HEK293 (cell line): ENCODE measurements at regions not wholly inside any gene's neighbourhood (a gene's known extent, or its start where the extent isn't known, plus 50 kb on each side); places are given as distances from the start of the nearest gene placed in this dataset.

Experiments used
- CTCF ChIA-PET: fragments of 350-600 bp; formaldehyde crosslinking; extraction: SDS; loops from one replicate; lab custom pipeline; 2021; ENCODE audit warnings: antibody characterized with exemption; lab: Yijun Ruan, JAX
- POLR2A ChIA-PET: fragments of 300-600 bp; formaldehyde crosslinking; extraction: SDS; loops from one replicate; lab custom pipeline; 2020; ENCODE audit warnings: antibody characterized with exemption, inconsistent platforms; lab: Yijun Ruan, JAX
- H3K27ac ChIP-seq: fragments of 200-500 bp; sonication (Bioruptor generic); 2 replicates; pipeline ENCODE4 v1.5.1; 2014; ENCODE audit warnings: low read depth, low read length, control low read depth, inconsistent platforms; ENCODE audit errors: extremely low read depth
- H3K36me3 ChIP-seq, 2 experiments: fragments of 200-500 bp in 1 of 2; sonication (Bioruptor generic) in 1 of 2; 1 replicate in 1 of 2; 2 replicates in 1 of 2; pipeline ENCODE4 v1.5.1; 2014 to 2017; ENCODE audit warnings: inconsistent platforms in 2 of 2, low read length in 2 of 2; ENCODE audit not compliant: control insufficient read depth in 2 of 2, insufficient read depth in 1 of 2
- H3K4me1 ChIP-seq: fragments of 200-500 bp; sonication (Bioruptor generic); 2 replicates; pipeline ENCODE4 v1.5.1; 2014; ENCODE audit warnings: mild to moderate bottlenecking, low read length, inconsistent platforms; ENCODE audit not compliant: control insufficient read depth, insufficient read depth
- H3K4me3 ChIP-seq: 2 replicates; pipeline ENCODE4 v1.5.1; 2011; ENCODE audit warnings: low read depth, mild to moderate bottlenecking, control low read depth, low read length, moderate library complexity
- H3K9me3 ChIP-seq: fragments of 200-500 bp; sonication (Bioruptor generic); 2 replicates; pipeline ENCODE4 v1.5.1; 2014; ENCODE audit warnings: low read depth, low read length, inconsistent platforms; ENCODE audit not compliant: control insufficient read depth, insufficient read depth
- BCL11A ChIP-seq: fragments of 450-650 bp; formaldehyde crosslinking; IDR thresholded peaks from 2 replicates; pipeline ENCODE4 v1.5.1; 2016; ENCODE audit warnings: low read depth, missing biosample characterization, missing genetic modification characterization
- GLI4 ChIP-seq: fragments of 450-650 bp; formaldehyde crosslinking; IDR thresholded peaks from 2 replicates; pipeline ENCODE4 v1.5.1; 2016; ENCODE audit warnings: missing biosample characterization, missing genetic modification characterization
- GLIS2 ChIP-seq: fragments of 450-650 bp; formaldehyde crosslinking; IDR thresholded peaks from 2 replicates; pipeline ENCODE4 v1.5.1; 2016; ENCODE audit warnings: missing biosample characterization, missing genetic modification characterization
- HOXA7 ChIP-seq: sonication (generic); formaldehyde crosslinking; IDR thresholded peaks from 2 replicates; pipeline ENCODE4 v1.8.1; 2022; ENCODE audit warnings: missing genetic modification reagents, borderline replicate concordance
- KLF16 ChIP-seq: fragments of 450-650 bp; formaldehyde crosslinking; IDR thresholded peaks from 2 replicates; pipeline ENCODE4 v1.5.1; 2017; ENCODE audit warnings: missing biosample characterization, missing genetic modification characterization
- MZF1 ChIP-seq: fragments of 450-650 bp; formaldehyde crosslinking; IDR thresholded peaks from 2 replicates; pipeline ENCODE4 v1.5.1; 2017; ENCODE audit warnings: missing biosample characterization, missing genetic modification characterization, borderline replicate concordance
- RBAK ChIP-seq: fragments of 450-650 bp; formaldehyde crosslinking; IDR thresholded peaks from 2 replicates; pipeline ENCODE4 v1.5.1; 2016; ENCODE audit warnings: missing biosample characterization, missing genetic modification characterization
- SP3 ChIP-seq: fragments of 450-650 bp; formaldehyde crosslinking; IDR thresholded peaks from 2 replicates; pipeline ENCODE4 v1.5.1; 2016; ENCODE audit warnings: missing biosample characterization, missing genetic modification characterization
- TCF7L2 ChIP-seq: IDR thresholded peaks from 2 replicates; pipeline ENCODE4 v1.6.1; 2011; ENCODE audit warnings: low read depth, mild to moderate bottlenecking, inconsistent platforms, low read length, moderate library complexity, borderline replicate concordance
- TRIM28 ChIP-seq: IDR thresholded peaks from 2 replicates; pipeline ENCODE4 v1.6.1; 2011; ENCODE audit warnings: low read length, control low read depth, borderline replicate concordance
- ZFP3 ChIP-seq: fragments of 450-650 bp; formaldehyde crosslinking; IDR thresholded peaks from 2 replicates; pipeline ENCODE4 v1.5.1; 2016; ENCODE audit warnings: low read depth, missing biosample characterization, missing genetic modification characterization
- ZNF114 ChIP-seq: fragments of 450-650 bp; formaldehyde crosslinking; IDR thresholded peaks from 2 replicates; pipeline ENCODE4 v1.5.0; 2017; ENCODE audit warnings: missing biosample characterization, missing genetic modification characterization
- ZNF133 ChIP-seq: fragments of 450-650 bp; formaldehyde crosslinking; IDR thresholded peaks from 2 replicates; pipeline ENCODE4 v1.5.1; 2016; ENCODE audit warnings: missing biosample characterization, missing genetic modification characterization
- ZNF155 ChIP-seq: fragments of 450-650 bp; formaldehyde crosslinking; IDR thresholded peaks from 2 replicates; pipeline ENCODE4 v1.5.1; 2016; ENCODE audit warnings: missing biosample characterization, missing genetic modification characterization
- ZNF16 ChIP-seq: fragments of 450-650 bp; formaldehyde crosslinking; IDR thresholded peaks from 2 replicates; pipeline ENCODE4 v1.5.1; 2016; ENCODE audit warnings: low read depth, missing biosample characterization, missing genetic modification characterization
- ZNF19 ChIP-seq: fragments of 450-650 bp; formaldehyde crosslinking; IDR thresholded peaks from 2 replicates; pipeline ENCODE4; 2016; ENCODE audit warnings: missing biosample characterization, missing genetic modification characterization, low read depth
- ZNF223 ChIP-seq: fragments of 450-650 bp; formaldehyde crosslinking; IDR thresholded peaks from 2 replicates; pipeline ENCODE4 v1.5.1; 2016; ENCODE audit warnings: missing biosample characterization, missing genetic modification characterization
- ZNF311 ChIP-seq: fragments of 450-650 bp; formaldehyde crosslinking; IDR thresholded peaks from 2 replicates; pipeline ENCODE4 v1.5.1; 2017; ENCODE audit warnings: missing biosample characterization, missing genetic modification characterization, borderline replicate concordance
- ZNF350 ChIP-seq: fragments of 450-650 bp; formaldehyde crosslinking; IDR thresholded peaks from 2 replicates; pipeline ENCODE4 v1.5.0; 2017; ENCODE audit warnings: missing biosample characterization, mild to moderate bottlenecking, missing genetic modification characterization
- ZNF366 ChIP-seq: fragments of 450-650 bp; formaldehyde crosslinking; conservative IDR thresholded peaks from 2 replicates; pipeline ENCODE4 v1.5.1; 2016; ENCODE audit warnings: missing biosample characterization, missing genetic modification characterization
- ZNF548 ChIP-seq: fragments of 450-650 bp; formaldehyde crosslinking; IDR thresholded peaks from 2 replicates; pipeline ENCODE4 v1.5.1; 2016; ENCODE audit warnings: missing biosample characterization, missing genetic modification characterization
- ZNF555 ChIP-seq: fragments of 450-650 bp; formaldehyde crosslinking; conservative IDR thresholded peaks from 2 replicates; pipeline ENCODE4 v1.5.1; 2017; ENCODE audit warnings: missing biosample characterization, mild to moderate bottlenecking, missing genetic modification characterization, inconsistent platforms
- ZNF571 ChIP-seq: fragments of 450-650 bp; formaldehyde crosslinking; IDR thresholded peaks from 2 replicates; pipeline ENCODE4 v1.5.0; 2017; ENCODE audit warnings: missing biosample characterization, missing genetic modification characterization
- ZNF677 ChIP-seq: fragments of 450-650 bp; IDR thresholded peaks from 2 replicates; pipeline ENCODE4 v1.5.0; 2018; ENCODE audit warnings: missing biosample characterization, mild to moderate bottlenecking, missing genetic modification characterization, moderate library complexity
- ZNF791 ChIP-seq: fragments of 450-650 bp; formaldehyde crosslinking; IDR thresholded peaks from 2 replicates; pipeline ENCODE4 v1.5.1; 2016; ENCODE audit warnings: missing biosample characterization, missing genetic modification characterization
- ZNF830 ChIP-seq: fragments of 450-650 bp; IDR thresholded peaks from 2 replicates; pipeline ENCODE4 v1.5.0; 2018; ENCODE audit warnings: missing biosample characterization, missing genetic modification characterization, low read depth, mild to moderate bottlenecking, moderate library complexity

DNA sequence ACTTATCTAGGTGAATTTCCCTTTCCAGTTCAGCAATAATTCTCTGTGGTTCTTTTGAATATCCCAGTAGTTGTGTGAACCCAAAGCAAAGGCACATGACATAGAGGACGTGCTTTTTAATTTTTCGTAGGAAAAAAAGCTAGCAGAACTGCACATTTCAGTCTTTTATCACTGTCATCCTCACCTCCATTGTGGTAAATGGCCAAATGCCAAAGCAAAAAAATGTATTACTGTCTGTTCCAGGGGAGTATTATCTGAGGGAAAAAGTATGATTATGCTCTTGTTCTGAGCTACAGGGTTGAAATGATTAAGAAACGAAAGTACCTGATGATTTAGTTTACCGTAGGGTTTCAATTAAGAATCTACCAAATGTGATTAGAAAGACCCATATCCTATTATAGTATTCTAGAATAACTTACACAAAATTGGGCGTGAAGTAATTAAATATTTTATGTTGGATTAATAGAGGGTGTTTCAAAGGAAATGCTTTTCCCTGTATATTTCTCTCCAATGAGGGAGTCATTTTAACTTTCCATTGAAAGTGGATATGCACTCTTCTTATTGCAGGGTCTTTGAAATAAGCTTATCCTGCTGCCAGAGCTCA lies 62.7 kb downstream of the CAVIN4 start:
- Histone ChIP-seq H3K4me1 (no peaks in the 10 kb centered on the region), H3K4me3 (no peak overlapping the region), H3K27ac (no peak overlapping the region), H3K9me3 (no peaks in the 10 kb centered on the region), H3K36me3 (no peaks in the 10 kb centered on the region)
- CTCF ChIA-PET, result interaction anchor here (0.6 to 1.3 kb wide), 4 partner anchors 19 to 678 kb away, joined by 3 to 7 read pairs (median 4); no protein-coding TSS in a partner anchor
- TF ChIP-seq SP3 (tag by site-specific recombination) (no peak), ZNF677 (tag by site-specific recombination) (no peak), ZNF555 (no peak), ZNF114 (no peak), ZNF830 (tag by site-specific recombination) (no peak), TRIM28 (no peak), ZNF16 (tag by site-specific recombination) (no peak), ZNF133 (tag by site-specific recombination) (no peak), BCL11A (tag by site-specific recombination) (no peak), ZNF366 (tag by site-specific recombination) (no peak), RBAK (tag by site-specific recombination) (no peak), ZNF548 (tag by site-specific recombination) (no peak), HOXA7 (CRISPR knock-in tag) (no peak), ZNF19 (no peak), MZF1 (tag by site-specific recombination) (no peak)
- POLR2A ChIA-PET, result no interaction called here

DNA sequence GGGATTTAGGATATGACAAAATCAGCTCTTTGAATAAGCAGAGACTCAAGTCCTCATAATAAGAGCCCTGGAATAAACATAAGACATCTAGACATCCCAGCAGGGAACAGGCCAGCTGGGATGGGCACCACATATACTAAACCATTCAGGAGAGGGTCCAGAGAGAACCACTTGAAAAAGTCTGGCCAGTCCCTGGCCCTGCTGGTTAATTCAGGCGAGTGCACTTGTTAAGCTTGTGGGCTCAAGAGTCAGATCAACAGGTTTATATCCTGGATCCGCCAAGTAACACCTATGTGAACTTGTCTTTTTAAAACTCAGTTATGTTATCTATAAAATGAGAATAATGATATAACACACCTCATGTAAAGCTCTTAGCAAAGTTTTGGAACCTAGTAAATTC lies 63.3 kb downstream of the CAVIN4 start:
- H3K9me3 ChIP-seq, result no peaks in the 10 kb centered on the region
- CTCF ChIA-PET, result interaction anchor here (0.5 to 1.3 kb wide), 5 partner anchors 18 to 473 kb away, joined by 3 to 7 read pairs (median 3); no protein-coding TSS in a partner anchor
- H3K27ac ChIP-seq, result no peak overlapping the region
- TF ChIP-seq ZNF311 (tag by site-specific recombination), result no peak
- no peak for TF ChIP-seq ZNF677 (tag by site-specific recombination)
- TF ChIP-seq TCF7L2, result no peak
- no peak for TF ChIP-seq GLI4
- no peak for TF ChIP-seq KLF16 (tag by site-specific recombination)
- no peak for TF ChIP-seq ZNF571 (tag by site-specific recombination)
- no peak for TF ChIP-seq GLIS2 (tag by site-specific recombination)
- no peak for TF ChIP-seq ZFP3 (tag by site-specific recombination)
- TF ChIP-seq ZNF223, result no peak
- TF ChIP-seq, all 188 proteins: peak for 0
- H3K36me3 ChIP-seq, result no peaks in the 10 kb centered on the region
- H3K4me3 ChIP-seq, result no peak overlapping the region
- H3K4me1 ChIP-seq, result no peaks in the 10 kb centered on the region
- POLR2A ChIA-PET, result no interaction called here

DNA sequence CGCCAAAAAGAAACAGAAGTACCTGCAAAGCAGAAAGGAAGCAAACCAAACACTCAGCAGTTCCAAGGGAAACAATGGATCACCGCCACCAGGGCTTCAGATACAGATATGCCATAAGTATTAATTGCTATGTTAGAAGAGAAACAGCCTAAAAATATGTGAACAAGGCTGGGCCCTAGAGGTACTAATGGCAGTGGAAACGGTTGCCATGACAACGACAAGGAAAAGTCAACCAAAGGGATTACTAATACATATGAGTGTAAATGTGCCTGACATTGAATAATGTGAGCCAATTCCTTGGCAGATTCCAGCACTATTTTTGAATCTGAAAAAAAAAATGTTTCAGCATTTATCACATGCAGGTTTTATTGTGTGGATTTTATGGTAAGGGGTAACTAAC lies 75.0 kb downstream of the CAVIN4 start:
- H3K4me3 ChIP-seq, result no peak overlapping the region
- TF ChIP-seq ZNF350 (no peak), ZNF155 (no peak), ZNF791 (tag by site-specific recombination) (no peak)
- H3K4me1 ChIP-seq, result no peaks in the 10 kb centered on the region
- no peaks in the 10 kb centered on the region for H3K9me3 ChIP-seq
- CTCF ChIA-PET, result interaction anchor here (0.7 kb wide), 1 partner anchor 1653 kb away, joined by 3 read pairs; no protein-coding TSS in a partner anchor
- no peaks in the 10 kb centered on the region for H3K36me3 ChIP-seq
- POLR2A ChIA-PET, result no interaction called here
- no peak overlapping the region for H3K27ac ChIP-seq
